ENCODE measurements at regions not wholly inside any gene's neighbourhood (a gene's known extent, or its start where the extent isn't known, plus 50 kb on each side); places are given as distances from the start of the nearest gene placed in this dataset.
"Not testable (repeated sequence)": the region's sequence is repeated elsewhere in the genome, so short reads cannot be mapped to it uniquely, and the experiment has no call there.

DNA sequence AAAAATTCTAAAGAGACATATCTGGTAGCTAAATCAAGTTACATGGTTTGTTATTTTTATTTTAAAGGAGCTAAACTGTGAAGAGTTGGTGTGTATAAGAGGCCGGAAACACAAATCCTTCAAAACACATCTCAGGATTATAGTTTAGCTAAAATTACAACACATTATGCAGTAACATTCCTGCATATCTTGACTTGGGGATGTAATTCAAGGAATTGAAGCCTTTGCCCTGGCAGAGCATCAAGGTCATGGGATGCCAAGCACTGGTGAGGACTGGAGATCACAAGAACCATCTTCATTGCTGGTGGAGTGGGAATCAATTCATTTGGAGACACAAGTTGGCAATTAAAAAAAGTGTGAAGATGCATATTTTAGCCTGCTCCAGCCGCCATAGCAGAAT is 86.8 kb upstream of the LSM6 start:
- no peak for DNase-seq
- intact Hi-C loops (cut with DNase I): no loop called here

DNA sequence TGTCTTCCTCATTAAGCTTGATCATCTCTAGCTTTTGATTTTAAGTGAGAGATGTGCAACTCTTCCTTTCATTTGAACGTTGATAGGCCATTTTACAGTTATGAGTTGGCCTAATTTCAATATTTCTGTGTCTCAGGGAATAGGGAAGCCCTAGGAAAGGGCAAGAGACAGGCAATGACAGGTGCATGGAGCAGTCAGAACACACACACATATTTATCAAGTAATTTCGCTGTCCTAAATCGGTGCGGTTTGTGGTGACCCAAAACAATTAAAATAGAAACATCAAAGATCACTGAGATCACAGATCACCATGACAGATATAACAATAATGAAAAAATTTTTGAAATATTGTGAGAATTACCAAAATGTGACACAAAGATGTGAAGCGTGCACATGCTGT is 87.7 kb upstream of the LSM6 start:
- no peak for DNase-seq
- intact Hi-C loops (cut with DNase I): no loop called here

DNA sequence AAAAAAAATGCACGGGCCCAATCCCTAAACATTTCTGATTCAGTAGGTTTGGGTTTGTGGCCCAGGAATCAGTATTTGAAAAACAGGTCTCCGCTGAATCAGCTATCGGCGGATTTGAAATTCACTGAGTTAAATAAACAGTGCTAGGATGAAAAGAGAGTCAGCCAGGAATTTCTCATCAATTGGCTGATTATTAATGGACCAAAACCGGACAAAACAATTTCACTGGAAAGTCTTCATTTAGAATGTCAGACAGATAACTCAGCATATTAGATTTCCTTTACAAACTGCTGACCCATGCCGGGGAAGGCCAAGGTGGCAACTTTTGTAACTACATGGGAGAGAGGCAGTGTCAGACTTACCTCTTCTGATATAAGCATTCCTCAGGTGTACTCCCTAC is 99.4 kb upstream of the LSM6 start:
- DNase-seq: no peak
- intact Hi-C loops (cut with DNase I): no loop called here

DNA sequence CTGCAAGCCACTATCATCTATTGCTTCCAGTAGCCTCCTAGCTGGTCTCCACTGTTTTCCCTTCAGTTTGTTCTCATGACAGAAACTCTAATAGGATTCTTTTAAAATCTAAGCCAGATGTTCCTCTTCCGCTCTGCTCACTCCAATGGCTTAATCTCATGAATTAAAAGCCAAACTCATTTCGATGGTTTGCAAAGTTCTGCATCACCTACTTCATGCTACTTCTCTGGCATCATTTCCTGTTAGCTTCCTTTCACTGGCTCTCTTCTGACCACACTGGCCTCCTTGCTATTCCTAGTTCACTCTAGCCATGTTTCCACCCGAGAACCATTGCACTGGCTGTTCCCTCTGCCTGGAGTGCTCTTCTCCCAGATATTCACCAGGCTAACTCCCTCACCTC is 102.0 kb upstream of the LSM6 start:
- intact Hi-C loops (cut with DNase I): no loop called here
- no peak for DNase-seq

DNA sequence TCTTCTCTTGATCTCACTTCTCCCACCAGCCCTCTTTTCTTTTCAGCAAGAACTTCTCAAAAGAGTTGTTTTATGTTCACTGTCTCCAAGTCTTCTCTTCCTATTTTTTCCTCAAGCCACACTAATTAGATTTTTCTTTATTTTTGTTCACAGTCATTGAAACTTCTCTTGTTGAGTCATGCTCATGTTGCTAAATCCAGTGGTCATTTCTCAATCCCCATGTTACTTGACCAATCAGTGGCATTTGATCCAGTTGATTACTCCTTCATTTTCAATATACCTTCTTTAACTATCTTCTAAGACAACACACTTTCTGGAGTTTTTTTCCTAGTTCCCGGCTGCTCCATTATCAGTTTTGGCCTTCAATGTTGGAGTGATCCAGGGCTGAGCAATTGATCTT is 103.1 kb upstream of the LSM6 start:
- no peak for DNase-seq
- intact Hi-C loops (cut with DNase I): no loop called here

DNA sequence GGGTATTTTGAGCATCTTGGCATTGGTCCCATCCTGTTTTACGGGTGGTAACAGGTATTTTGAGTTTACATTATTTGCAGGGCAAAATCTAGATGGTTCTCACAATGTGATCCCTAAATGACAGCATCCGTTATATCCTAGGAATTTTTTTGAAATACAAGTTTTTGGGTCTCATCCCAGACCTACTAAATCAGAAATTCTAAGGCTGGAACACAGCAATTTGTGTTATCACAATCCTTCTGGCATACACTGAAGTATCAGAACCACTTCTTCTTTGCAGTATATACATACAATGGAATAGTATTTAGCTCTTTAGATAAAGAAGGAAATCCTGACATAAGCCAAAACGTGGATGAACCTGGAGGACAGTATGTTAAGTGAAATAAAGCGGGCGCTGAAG is 104.1 kb upstream of the LSM6 start:
- no peak for DNase-seq
- intact Hi-C loops (cut with DNase I): no loop called here

DNA sequence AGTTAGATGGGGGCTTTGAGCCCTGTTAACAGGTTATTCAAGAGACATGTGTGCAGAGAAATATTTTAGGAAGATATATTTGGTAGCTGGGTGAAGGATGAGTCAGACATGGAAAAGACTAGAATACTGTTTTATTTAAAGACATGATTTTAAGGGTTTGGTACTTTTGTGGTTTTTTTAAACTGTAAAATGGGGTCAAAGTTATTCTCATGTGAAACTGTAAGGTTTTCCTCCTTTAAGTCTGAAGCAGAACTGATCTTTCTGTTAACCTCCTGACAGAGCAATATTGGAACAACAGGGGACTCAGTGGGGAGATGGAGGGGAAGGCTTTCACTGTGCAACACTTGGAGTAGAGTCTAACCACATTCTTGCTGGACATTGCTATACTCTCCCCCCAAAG is 112.4 kb upstream of the LSM6 start:
- intact Hi-C loops (cut with DNase I): no loop called here
- no peak for DNase-seq

DNA sequence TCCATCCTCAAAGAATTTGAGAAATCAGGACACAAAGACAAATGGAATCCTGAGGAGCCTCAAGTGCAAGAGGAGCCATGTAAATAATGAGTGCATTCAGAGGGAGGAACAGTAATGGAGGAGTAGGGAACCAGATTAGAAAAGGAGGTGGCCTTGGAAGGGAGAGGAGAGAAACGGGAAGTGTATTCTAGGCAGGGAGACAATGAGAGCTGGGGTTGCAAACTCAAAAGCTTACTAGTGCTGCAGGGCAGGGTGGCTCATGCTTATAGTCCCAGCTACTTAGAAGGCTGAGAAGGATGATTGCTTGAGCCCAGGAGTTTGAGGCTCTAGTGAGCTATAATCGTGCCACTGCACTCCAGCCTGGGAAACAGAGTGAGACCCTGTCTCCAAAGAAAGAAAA is 113.2 kb upstream of the LSM6 start:
- DNase-seq: no peak
- intact Hi-C loops (cut with DNase I): no loop called here

DNA sequence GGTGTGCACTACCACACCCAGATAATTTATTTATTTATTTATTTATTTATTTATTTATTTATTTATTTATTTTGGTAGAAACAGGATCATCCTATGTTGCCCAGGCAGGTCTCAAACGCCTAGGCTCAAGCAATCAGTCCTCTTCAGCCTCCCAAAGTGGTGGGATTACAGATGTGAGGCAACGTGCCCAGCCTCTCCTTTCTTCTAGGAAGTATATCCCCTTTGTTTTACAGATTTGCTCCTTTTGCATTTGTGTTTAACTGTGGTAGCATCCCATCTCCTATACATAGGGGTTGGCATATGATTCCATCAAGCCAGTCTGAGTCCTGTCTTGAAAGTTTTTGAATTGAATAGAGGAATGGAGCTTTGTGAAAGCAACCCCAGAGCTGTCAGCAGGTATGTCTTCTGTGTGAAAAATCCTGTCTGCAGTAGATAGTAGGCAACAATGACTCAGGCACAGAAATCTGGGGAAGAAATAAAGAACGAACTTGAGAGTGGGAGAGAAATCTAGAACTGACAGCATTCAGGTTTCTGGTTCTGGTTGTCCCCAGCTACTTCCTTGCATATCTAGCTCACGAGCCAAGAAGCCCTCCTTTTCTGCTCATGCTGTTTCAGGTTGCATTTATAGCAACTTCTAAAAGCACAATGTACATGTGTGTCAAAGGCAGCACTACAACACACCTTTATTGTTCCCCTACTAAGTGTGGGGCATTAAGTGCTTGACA is 113.7 kb upstream of the LSM6 start:
- intact Hi-C loops (cut with DNase I): no loop called here
- peak in 12 of 42 donors; percentile 7 to 50 (median 23) for DNase-seq

DNA sequence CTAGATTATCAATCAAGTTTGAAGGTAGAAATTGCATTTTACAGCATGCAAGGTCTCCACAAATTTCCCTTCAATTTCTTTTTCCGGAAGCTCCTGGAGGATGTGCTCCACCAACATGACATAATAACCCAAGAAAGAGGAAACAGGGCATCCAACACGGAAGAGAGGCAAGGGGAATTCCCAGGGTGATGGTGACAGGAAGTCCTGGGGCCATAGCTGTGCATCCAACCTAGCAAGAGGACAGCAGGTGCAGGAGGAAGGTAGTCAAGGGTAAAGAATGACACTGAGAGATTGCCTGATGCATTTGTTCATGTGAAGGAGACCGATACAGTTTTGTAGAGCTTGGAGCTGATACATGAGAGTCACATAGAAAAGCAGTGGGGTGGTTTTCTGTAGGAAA is 115.7 kb upstream of the LSM6 start:
- intact Hi-C loops (cut with DNase I): no loop called here
- DNase-seq: no peak

DNA sequence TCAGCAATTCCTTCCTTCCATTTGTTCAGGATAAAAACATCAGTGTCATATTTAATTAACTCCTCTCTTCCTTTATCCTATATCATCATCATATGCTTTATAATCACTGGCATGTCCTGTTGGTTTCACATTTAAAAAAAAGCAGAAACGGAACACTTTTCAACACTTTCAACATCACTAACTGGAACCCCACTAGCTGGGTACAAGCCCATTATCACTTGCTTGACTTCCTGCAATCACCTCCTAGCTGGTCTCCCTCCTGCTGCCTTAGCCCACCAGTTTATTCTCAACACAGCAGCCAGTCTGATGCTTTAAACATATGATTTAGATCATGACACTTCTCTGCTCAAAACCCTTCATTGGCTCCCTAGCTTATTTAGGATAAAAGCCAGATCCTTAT is 116.4 kb upstream of the LSM6 start:
- intact Hi-C loops (cut with DNase I): no loop called here
- no peak for DNase-seq

DNA sequence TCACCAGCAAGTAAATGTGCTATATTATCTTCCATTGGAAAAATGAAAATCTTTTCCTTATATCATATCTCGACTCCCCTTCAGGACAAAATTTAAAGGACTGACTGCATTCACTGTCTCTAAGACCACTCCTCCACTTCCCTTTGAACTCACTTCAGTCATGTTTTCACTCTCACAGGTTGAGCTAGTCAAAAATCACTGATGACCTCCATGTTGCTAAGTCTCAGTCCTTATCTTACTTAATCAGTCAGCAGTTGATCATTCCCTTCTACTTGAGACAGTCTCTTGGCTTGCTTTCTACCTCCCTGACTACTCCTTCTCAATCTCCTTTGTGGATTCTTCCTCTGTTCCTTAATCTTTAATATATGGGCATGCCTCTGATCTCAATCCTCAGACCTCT is 117.0 kb upstream of the LSM6 start:
- DNase-seq: no peak
- intact Hi-C loops (cut with DNase I): no loop called here

DNA sequence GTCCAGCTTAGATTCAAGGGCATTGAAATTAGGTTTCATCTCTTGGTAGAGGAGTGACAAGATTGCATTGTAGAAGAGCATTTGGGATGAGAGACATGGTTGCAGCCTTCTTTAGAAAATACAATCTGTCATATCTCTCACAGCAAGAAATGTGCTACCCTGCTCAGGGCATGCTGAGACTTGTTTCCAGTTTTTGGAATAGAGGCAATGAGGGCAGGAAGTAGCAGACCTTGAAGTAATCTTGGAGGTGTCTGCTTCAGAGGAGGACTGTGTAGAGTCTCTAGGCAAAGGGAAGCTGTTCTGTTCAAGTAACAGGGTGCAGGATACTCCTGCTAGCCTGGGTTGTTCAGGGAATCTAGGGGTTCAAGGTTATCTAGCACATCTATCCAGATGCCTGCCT is 116.1 kb upstream of the ZNF827 start:
- DNase-seq: no peak
- intact Hi-C loops (cut with DNase I): no loop called here

DNA sequence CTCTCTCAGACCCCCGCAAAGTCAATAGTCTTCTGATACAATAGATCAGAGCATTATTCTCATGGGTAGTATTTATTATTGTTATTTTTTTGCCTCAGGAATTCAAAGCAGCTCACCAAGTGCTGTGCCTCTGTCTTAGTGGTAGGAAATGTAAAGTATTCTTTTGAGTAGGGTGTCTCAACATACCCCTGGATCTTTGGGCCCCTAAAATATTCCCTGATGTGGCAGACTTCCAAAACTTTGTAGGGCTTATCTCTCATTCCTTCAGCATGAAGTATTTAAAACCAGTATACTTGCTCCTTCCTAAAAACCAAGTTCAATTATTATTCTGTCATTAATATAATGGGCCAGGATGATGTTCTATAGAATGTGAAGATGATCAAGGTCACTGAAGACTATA is 115.3 kb upstream of the ZNF827 start:
- intact Hi-C loops (cut with DNase I): no loop called here

DNA sequence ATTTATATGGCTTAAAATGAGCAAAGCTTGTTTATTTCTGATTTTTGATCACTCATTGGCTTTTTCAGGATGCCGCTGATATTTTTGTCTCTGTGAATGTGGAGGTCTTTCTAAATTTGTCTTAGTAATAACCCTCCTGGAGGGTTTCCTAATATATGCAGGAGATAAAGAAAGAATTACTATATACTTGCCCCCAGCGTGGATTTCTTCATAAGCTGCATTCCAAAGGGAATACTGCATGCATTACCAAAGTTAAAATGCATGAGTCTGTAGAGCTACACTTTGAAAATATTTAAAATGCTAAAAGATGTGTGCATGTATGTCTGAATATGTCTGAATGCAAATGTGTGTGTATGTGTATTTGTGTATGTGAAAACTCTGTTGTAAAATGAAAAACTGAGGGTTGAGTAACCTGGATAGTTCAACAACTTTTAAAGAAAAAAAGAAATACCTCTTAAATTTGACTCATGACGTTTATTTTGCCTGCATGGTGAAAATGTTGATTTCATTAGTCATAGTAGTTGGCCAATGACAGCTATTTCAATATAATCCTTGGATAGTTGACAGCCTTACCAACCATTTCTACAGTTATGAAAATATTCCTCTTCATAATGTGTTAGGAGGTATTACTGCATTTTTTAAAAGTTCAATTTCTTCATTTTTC is 113.2 kb upstream of the ZNF827 start:
- no peak for DNase-seq
- intact Hi-C loops (cut with DNase I): no loop called here

More for the DNA sequence above, 115.3 kb upstream of the ZNF827 start:
- no peak for DNase-seq

DNA sequence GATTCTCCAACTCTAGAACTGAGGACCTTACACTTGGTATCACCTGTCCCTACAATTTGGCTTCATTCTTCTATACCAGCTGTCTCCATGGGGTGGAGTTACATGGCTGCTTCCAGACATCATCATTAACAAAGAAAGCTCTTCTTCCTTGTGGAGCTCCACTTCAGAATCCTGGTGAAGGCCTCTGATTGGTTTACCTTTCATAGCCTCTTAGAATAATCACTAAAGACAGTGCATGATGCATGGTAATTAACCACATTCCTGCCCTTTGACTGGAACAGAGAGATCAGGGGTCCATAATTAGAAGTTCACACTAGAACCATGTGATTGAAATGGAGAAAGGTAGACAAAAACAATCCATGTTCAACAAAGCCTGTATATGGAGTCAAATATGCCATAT is 112.6 kb upstream of the ZNF827 start:
- intact Hi-C loops (cut with DNase I): no loop called here
- no peak for DNase-seq

DNA sequence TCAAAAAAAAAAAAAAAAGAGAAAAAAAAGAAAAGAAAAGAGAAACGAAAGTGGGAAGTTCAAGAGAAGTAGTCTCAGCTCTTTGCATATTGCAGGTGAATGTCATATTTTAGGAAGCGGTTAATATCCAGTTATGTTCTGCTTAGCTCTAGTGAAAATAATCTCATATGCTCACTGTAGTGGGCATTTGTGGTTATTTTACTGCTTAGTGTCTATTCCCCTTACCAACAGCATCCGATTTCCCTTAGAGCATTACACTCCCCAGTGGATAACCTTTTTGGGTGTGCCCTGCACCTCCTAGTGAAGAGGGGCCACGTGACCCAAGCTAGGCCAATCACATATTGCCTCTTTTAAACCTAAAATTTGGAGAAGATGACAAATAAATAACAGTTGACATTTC is 111.2 kb upstream of the ZNF827 start:
- intact Hi-C loops (cut with DNase I): no loop called here
- no peak for DNase-seq

DNA sequence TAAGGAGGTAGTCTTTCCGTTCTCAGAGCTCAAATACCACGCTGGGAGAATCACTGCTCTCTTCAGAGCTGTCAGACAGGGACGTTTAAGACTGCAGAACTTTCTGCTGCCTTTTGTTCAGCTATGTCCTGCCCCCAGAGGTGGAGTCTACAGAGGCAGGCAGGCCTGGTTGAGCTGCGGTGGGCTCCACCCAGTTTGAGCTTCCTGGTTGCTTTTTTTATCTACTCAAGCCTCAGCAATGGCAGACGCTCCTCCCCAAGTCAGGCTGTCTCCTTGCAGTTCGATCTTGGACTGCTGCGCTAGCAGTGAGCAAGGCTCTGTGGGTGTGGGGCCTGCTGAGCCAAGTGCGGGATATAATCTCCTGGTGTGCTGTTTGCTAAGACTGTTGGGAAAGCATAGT is 109.1 kb upstream of the ZNF827 start:
- intact Hi-C loops (cut with DNase I): not testable (repeated sequence)

DNA sequence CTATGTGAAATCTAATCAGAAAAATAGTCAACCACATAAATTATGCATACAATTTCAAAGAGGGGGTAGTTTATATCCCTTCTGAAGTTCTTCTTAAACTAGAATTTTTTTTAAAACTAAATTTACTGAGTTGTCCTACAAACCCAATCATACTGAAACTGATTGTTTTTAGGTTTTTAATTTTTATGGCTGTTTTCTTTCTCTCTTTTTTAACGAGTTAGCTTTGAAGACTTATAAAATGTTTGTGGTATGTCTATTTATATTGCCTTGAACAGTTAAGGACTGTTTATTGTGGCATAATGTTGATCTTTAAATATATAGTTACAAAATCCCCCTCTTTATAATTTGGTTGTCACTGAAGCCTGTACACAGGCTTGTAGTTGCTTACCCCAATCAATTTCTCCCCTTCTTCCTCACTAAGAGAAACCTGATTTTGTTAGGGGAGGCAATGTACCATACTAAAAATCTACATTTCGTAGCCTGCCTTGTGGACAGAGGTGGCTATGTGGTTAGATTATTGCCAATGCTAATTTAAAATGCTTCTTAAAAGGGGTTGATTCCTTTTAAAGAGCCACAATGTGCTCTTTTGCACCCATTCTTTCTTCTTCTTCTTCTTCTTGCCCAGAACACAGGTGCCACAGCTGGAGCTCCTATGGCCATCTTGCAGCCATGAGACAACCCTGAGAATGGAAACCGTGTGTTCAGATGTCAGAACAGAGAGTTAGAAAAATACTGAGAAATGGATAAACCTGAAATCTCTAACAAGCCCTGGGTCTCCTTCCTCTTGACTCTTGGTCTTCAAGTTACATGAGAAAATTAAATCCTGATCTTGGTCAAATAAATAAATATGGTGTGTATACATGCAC is 102.7 kb upstream of the ZNF827 start:
- intact Hi-C loops (cut with DNase I): no loop called here

More for the DNA sequence above, 109.1 kb upstream of the ZNF827 start:
- DNase-seq: not testable (repeated sequence)

DNA sequence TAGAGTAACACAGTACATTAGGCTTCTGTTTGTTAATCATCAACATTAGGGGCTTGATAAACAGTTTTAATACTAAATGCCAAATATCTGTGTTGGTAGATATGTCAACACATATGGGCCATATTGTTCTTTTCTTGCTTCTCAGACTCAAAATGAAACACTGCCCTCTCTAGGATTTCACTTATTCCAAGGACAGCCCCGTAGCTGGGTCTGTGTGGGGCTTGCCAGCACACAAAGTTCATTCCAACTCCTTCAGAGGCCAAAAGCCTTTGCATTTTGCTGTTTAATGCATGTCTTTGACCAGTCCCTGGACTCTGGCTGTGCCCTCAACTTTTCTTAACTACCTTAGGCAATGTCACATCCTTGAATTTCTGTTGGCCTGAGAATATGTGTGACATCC is 102.0 kb upstream of the ZNF827 start:
- DNase-seq: no peak
- intact Hi-C loops (cut with DNase I): no loop called here

More for the DNA sequence above, 102.7 kb upstream of the ZNF827 start:
- no peak for DNase-seq
